ENCODE measurements at regions not wholly inside any gene's neighbourhood (a gene's known extent, or its start where the extent isn't known, plus 50 kb on each side); places are given as distances from the start of the nearest gene placed in this dataset.
"Not testable (repeated sequence)": the region's sequence is repeated elsewhere in the genome, so short reads cannot be mapped to it uniquely, and the experiment has no call there.

- DNase-seq (ENCODE audit: low spot score) = no peak
Observed at GRCh38 chr6:68144667-68145066, 490.4 kb upstream of the ADGRB3 start.

- DNase-seq (ENCODE audit: low spot score) = no peak
Observed at GRCh38 chr6:68141190-68141589, 493.9 kb upstream of the ADGRB3 start.

- DNase-seq (ENCODE audit: low spot score) = no peak
Observed at GRCh38 chr6:68139130-68139529, 496.0 kb upstream of the ADGRB3 start.

- no peak for DNase-seq (ENCODE audit: low spot score)
Observed at GRCh38 chr6:68134796-68135195, 500.3 kb upstream of the ADGRB3 start.

- no peak for DNase-seq (ENCODE audit: low spot score)
Observed at GRCh38 chr6:68128211-68128610, 506.9 kb upstream of the ADGRB3 start.

GRCh38 chr6:68127074-68127473 lies 508.0 kb upstream of the ADGRB3 start:
- no peak for DNase-seq (ENCODE audit: low spot score)

GRCh38 chr6:68126089-68126749 lies 508.9 kb upstream of the ADGRB3 start:
- DNase-seq (ENCODE audit: low spot score) = no peak

GRCh38 chr6:68122975-68123374 lies 512.1 kb upstream of the ADGRB3 start:
- DNase-seq (ENCODE audit: low spot score) = not testable (repeated sequence)

GRCh38 chr6:68122032-68122431 lies 513.0 kb upstream of the ADGRB3 start:
- DNase-seq (ENCODE audit: low spot score) = no peak

- not testable (repeated sequence) for DNase-seq (ENCODE audit: low spot score)
Observed at GRCh38 chr6:68120954-68121353, 514.1 kb upstream of the ADGRB3 start.

GRCh38 chr6:68114463-68115047 lies 520.5 kb upstream of the ADGRB3 start:
- DNase-seq (ENCODE audit: low spot score) = no peak

GRCh38 chr6:68108233-68108835 lies 526.7 kb upstream of the ADGRB3 start:
- no peak for DNase-seq (ENCODE audit: low spot score)

GRCh38 chr6:68094070-68094469 lies 541.0 kb upstream of the ADGRB3 start:
- DNase-seq (ENCODE audit: low spot score) = no peak

GRCh38 chr6:68087399-68088133 lies 547.5 kb upstream of the ADGRB3 start:
- DNase-seq (ENCODE audit: low spot score) = no peak

GRCh38 chr6:68086199-68086598 lies 548.9 kb upstream of the ADGRB3 start:
- DNase-seq (ENCODE audit: low spot score) = no peak

GRCh38 chr6:68085599-68085998 lies 549.5 kb upstream of the ADGRB3 start:
- DNase-seq (ENCODE audit: low spot score) = not testable (repeated sequence)

- no peak for DNase-seq (ENCODE audit: low spot score)
Observed at GRCh38 chr6:68082086-68082485, 553.0 kb upstream of the ADGRB3 start.

GRCh38 chr6:68080074-68080473 lies 555.0 kb upstream of the ADGRB3 start:
- no peak for DNase-seq (ENCODE audit: low spot score)

GRCh38 chr6:68077661-68078060 lies 557.4 kb upstream of the ADGRB3 start:
- no peak for DNase-seq (ENCODE audit: low spot score)

- no peak for DNase-seq (ENCODE audit: low spot score)
Observed at GRCh38 chr6:68071740-68072139, 563.3 kb upstream of the ADGRB3 start.

- DNase-seq (ENCODE audit: low spot score) = no peak
Observed at GRCh38 chr6:68069921-68070710, 565.0 kb upstream of the ADGRB3 start.

- DNase-seq (ENCODE audit: low spot score) = no peak
Observed at GRCh38 chr6:68059899-68060298, 575.2 kb upstream of the ADGRB3 start.
